HG03469 (cell line): ENCODE measurements at regions not wholly inside any gene's neighbourhood (a gene's known extent, or its start where the extent isn't known, plus 50 kb on each side); places are given as distances from the start of the nearest gene placed in this dataset.

ENCODE experiments used
- ATAC-seq: cut with Tn5 transposase; IDR thresholded peaks from one replicate; pipeline ENCODE4 v1.9.1; 2021; ENCODE audit warnings: mild to moderate bottlenecking, moderate library complexity, moderate number of reproducible peaks; ENCODE audit not compliant: unreplicated experiment

GRCh38 chr14:25103820-25104219 is 53.9 kb upstream of the STXBP6 start:
- no peak for ATAC-seq

GRCh38 chr14:25103271-25103670 is 53.3 kb upstream of the STXBP6 start:
- no peak for ATAC-seq

DNA sequence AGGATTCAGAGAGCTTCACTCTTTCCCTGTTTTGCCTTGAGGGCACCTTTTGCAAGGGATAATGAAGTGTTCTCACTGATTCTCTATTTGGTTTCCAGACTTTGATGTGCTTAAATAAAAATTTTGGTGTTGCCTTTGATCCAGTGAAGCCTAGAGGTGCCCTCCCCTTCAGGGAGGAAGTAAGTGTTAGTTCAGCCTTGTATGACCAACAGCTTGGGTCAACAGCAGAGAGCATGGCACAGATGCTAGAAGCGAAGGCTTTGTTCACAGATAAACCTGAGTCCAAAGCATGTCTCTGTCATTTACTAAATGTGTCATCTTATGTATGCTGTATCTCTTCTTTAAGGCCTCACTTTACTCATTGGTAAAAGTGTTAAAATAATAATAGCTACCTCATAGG is 52.8 kb upstream of the STXBP6 start:
- no peak for ATAC-seq

DNA sequence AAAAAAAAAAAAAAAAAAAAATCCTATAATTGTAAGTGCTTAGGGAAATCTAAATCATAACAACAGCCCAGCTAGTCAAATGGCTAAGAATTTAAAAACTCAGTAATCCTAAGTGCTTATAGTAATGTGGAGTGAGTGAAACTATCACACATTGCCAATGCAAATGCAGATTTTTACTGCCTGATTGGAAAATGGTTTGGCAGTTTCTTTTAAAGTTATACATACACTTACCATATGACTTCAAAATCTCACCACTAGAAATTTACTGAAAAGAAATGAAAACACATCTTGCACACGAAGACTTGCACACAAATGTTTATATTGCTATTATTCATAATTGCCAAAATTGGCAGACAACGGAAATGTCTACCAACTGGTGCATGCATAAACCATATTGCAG is 51.3 kb upstream of the STXBP6 start:
- no peak for ATAC-seq
